ACHN (cell line): ENCODE measurements at regions not wholly inside any gene's neighbourhood (a gene's known extent, or its start where the extent isn't known, plus 50 kb on each side); places are given as distances from the start of the nearest gene placed in this dataset.

Source experiments
- DNase-seq: peaks from one replicate; pipeline ENCODE4 v3.0.0-alpha.2; 2015
- in situ Hi-C: cut with HindIII; loops from 2 replicates; pipeline ENCODE4 v1.10.0; 2017; ENCODE audit warnings: low sequenced_read_pairs, low pct_ligation_motif_present, low pct_unique_long_range_greater_than_20kb

DNA sequence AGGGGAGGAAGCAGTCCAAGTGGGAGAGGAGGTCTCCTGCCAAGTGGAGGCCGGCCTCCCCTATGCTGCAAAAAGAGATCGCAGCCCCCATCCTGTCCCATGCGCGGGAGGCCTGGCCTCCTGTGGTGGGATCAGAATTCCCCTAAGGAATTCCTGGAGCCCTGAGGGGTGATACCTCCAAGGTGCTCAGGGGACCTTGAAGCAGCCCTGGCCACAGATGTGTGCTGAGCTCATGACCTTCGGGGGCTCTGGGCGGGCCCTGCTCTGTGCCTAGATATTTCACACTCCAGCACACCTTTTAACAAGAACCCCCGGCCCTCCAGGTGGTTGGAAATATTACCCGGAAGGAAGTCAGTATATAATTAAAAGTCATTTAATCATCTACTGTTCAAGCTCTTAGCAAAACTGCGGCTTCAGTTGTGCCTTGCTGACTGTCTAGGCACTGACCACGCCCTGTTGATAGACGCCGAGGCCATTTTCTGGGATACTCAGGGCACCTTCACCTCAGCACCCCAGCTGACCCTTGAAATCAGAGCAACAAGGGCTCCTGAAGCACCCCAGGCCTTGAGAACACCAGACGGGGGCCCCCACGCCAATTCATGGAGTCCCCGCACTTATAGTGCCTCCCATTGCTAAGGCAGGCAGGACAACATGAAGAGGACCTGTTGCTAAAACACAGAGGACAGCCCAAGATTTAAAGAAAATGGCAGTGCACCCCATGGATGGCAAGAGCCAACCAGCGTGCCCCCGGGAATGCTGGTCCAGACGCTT lies 119.1 kb downstream of the NDUFA10 start:
- in situ Hi-C loops = no loop called here
- no peak for DNase-seq

DNA sequence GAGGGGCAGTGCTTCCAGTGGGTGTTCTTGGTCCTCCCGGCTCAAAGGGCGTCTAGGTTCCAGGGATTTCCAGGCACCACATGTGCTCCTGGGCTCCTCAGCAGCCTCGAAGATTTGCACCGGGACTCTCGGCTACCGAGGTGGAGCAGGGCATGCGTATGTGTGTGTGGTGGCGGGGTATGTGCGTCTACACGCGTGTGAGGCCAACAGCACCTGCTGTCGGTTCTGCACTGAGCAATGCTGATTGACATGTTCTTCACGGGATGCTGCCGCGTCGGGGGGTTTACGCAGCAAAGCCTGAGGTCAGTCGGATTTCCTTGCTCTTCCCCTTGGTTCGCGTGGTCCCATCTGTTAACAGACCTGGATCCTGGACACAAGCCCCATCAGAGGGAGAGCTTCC lies 119.8 kb downstream of the NDUFA10 start:
- DNase-seq = no peak
- in situ Hi-C loops = no loop called here

DNA sequence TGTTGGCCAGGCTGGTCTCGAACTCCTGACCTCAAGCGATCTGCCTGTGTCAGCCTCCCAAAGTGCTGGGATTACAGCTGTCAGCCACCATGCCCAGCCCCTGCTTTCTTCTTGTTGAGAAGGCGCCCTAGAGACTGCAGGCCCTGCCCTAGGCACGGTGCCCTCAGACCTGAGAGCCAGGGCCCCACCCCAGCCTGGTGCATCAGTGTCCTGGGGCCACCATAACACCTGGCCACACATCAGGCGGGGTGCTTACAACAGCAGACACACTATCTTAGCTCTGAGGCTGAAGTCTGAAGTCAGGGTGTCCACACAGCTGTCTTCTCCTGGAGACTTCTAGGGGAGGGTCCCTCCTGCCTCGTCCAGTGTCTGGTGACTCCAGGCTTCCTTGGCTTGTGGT lies 120.6 kb downstream of the NDUFA10 start:
- in situ Hi-C loops = no loop called here
- no peak for DNase-seq

DNA sequence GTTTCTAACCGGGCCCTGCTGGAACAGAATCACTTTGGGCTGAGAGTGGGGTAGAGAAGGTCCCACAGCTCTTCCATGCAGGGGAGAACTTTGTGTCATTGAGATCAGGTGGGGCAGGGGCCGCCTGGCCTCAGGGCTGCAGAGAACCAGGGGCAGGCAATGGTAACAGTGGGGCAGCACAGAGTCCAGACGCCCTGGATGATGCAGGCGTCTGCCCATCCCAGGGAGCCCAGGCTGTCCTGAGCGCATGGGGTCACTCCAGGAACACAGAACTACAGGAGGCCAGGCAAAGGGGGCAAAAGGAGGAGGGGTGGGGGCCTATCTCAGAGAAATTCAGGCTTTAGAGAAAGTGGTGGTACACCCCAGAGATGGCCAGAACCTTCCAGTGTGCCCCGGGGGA lies 121.3 kb downstream of the NDUFA10 start:
- in situ Hi-C loops = no loop called here
- DNase-seq = no peak

DNA sequence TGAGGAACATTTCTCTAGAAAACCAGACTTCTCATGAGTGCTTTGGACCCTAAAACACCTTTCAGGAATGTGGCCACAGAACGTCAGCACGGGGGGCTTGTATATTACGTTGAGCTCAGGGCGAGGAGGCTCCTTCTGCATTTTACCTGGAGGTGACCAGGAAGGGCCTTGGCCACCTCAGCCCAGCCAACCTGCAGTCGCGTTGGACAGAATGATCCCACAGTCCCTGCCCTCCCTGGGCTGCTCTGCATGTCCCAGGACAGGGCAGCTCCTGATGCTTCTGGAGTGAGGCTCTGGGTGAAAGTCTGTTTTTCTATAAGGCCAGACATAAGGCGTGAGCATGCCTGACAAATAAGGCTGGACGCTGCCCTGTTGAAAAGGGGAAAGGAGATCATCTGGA lies 121.9 kb downstream of the NDUFA10 start:
- in situ Hi-C loops = no loop called here
- no peak for DNase-seq

DNA sequence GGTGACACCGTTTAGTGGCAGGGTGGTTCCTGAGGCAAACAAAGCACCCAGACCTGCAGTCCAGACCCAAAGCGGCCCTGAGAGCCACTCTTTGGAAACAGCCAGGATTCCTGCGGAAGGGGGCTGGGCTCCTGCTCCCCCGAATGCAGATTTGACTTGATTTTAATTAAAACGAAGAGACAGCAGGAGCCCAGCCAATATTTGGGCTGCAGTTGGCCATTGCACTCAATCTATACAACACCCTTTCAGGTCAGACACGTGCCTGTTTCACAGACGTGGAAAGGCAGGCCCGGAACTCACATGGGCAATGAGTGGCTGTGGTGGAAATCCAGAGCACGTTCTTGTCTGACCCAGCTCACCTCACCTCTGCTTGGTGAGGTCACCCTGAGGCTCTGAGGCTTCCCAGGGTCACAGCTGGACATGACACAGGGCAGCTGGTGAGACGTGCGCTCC lies 122.4 kb downstream of the NDUFA10 start:
- no peak for DNase-seq
- in situ Hi-C loops = no loop called here

DNA sequence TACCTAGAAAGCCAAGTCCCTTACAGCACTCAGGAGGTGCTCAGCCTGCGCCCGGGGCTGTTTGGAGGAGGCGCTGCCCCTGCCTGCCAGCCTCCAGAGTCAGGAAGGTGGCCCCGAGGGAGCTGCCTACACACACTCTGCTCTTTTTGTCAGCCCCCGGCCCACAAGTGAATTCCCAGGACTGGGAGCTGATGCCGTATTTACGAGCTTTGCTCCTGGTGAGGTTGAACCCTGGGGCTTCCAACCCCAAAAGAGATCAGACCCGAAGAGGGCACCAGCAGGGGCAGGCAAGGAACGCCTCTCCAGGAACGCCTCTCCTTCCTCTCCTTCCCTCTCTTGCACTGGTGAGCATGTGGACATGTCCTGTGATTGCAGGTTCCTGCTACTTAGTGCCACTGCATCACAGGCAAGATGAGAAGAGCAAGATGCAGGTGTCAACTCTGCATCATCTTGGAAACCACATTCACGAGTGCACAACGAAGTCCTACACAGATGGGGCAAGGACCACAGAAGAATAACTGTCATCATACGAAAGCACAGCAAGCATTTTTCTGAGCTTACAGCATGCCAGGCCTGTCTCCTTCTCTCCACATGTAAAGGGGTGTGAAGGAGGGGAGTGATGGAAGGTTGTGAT lies 126.7 kb downstream of the NDUFA10 start:
- in situ Hi-C loops = no loop called here
- DNase-seq = no peak

DNA sequence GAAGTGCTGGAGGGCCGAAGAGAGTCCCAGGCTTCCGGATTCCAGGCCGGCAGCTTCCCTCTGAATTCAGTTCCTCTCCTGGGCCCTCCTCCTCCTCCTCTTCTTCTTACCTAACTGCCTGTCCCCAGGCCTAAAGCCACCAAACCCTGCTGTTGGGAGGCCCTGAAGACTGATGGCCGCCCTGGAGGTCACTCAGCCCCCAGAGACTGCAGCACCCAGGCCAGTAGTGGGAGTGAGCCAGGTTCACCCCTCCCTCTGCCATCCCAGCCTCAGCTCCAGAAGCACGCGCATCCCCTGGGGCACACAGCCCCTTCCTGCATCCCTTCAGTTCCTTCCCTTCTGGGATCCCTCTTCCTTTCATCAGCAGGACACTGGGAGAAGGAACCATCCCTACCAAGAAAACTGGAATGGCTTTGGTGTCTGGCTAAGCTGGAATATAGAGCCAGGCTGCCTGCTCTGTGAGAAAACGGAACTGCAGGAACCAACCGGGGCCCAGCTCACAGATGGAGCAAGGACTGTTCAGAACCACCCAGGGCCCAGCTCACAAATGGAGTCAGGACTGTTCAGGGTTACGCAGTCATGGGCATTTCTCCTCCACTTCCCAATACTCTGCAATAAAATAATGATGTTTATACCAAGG lies 127.4 kb downstream of the NDUFA10 start:
- no peak for DNase-seq

DNA sequence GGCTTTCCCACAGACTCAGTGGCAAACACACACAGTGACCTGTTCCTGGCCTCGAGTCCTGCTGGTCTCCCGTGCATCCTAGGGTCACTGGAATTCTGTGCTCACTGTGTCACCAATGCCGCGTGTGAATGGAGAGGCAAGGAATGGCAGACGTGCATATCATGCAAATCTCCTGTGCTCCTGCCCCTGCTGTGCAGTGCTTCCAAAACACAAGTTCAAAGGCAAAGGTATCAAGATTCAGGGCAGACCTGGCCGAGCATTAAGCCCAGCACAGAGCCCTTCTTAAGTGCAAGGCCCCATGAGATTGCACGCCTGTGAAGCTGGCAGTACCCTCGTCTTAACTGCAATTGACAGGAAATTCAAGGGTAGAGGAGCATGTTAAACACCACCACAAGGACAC lies 129.1 kb downstream of the NDUFA10 start:
- no peak for DNase-seq
- in situ Hi-C loops = no loop called here

More for the DNA sequence above, 127.4 kb downstream of the NDUFA10 start:
- in situ Hi-C loops = no loop called here

DNA sequence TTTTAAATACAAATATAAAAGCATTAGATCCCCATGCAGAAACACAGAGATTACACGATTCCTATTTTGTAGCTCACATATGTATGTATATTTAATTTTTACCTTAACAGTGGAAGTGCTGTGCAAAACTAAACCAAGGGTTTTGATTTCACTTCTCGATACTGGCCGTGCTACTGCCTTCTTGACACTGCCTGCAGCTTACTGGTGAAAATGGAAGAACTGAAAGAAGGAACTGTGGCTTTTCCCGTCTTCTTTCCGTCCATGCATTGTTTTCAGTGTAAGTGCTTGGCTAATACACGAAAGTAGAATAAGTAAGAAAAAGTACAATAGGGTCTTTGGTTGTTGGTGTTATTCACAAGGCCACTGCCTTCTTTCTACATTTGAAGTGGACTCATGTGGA lies 129.5 kb downstream of the NDUFA10 start:
- no peak for DNase-seq
- in situ Hi-C loops = no loop called here

DNA sequence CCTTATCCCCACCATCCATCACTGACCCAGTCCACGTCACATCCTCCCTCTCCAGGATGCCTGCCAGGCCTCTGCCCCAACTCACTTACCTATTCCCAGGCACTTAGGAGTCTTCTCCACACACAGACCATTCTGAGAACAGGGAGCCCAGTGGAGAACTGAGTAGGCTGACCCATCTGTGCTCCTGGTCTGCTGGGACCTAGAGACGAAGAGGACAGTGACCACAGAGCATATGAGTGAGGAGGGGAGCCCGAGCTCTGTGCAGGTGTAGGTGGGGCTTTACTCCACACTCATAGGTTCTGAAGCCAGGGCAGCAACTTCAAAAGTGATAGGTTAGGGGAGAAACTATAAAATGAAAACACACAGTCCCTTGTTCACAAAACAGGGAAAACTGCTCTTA lies 130.0 kb downstream of the NDUFA10 start:
- DNase-seq = no peak
- in situ Hi-C loops = no loop called here

DNA sequence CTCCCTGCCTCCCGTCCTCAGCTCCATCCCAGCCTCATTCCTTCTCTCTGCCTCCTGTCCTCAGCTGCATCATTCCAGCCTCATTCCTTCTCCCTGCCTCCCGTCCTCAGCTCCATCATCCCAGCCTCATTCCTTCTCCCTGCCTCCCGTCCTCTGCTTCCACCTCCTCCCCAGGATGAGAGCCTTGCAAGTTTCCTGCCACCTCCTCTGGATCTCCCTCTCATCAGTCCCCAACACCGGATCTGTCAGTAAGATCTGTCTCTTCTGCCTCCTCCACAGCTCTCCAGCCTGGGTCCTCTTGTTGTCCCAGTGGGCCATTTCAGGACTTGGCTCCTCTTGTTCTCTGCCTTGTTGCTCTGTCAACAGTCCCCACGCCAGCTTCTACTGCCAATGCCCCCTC lies 130.9 kb downstream of the NDUFA10 start:
- DNase-seq = no peak
- in situ Hi-C loops = no loop called here

DNA sequence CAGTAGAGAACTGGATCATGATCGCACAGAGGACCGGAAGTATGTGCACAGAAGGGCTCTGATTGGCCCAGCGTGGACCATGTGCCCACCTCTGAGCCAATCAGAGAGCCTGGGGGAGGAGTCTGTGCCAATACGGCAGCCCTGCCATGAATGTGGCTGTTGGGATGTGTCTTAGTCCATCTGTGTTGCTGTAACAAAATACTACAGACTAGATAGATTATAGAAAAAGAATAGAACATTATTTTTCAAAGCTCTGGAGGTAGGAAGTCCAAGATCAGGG lies 132.0 kb downstream of the NDUFA10 start:
- in situ Hi-C loops = no loop called here
- no peak for DNase-seq

DNA sequence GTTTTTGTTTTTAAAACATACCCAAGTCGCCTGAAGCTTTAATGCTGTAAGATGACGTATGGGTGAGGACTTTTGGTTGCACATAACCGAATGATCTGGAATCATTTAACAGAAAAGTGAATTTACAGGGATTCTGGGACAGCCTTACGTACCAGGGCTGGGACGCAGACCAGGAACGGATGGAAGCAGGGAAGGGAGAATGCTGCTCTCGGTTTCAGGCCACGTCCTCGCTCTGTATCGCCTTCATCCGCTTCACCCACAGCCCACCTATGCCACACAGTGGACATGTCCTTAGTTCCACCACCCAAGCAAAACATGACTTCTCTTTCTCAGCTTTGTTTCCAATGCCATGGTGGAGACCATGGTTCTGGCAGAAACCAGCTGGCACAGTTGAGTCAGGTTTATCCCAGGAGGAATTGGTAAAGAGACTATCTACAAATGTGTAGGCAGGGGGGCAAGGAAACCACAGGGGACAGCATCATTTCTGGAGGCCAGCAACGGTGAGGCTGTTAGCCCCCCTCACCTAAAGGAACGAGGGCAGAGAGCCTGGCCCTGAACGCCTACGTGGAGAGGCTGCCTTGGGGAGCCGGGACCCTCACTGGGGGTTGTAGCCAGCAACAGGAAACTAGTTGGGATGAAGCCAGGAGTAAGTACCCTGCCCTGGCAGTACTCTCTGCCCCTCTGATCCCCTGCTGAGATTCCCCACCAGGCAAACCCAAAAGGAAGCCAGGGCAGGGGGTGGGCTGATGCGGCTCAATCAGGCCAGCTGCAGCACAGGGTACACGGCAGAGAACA lies 132.5 kb downstream of the NDUFA10 start:
- DNase-seq = no peak
- in situ Hi-C loops = no loop called here

DNA sequence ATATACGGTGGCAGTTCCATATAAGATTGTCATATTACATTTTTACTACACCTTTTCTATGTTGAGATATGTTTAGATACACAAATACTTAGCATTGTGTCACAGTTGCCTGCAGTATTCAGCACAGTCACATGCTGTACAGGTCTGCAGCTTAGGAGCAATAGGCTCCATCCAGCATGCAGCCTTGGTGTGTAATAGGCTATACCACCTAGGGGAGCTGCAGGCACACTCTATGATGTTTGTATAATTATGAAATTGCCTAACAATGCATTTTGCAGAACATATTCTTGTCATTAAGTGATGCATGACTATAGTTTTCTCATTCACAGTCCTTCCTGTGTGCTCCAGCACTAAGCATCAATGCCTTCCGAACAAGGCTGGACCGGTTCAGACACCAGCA lies 133.4 kb downstream of the NDUFA10 start:
- DNase-seq = no peak
- in situ Hi-C loops = no loop called here

DNA sequence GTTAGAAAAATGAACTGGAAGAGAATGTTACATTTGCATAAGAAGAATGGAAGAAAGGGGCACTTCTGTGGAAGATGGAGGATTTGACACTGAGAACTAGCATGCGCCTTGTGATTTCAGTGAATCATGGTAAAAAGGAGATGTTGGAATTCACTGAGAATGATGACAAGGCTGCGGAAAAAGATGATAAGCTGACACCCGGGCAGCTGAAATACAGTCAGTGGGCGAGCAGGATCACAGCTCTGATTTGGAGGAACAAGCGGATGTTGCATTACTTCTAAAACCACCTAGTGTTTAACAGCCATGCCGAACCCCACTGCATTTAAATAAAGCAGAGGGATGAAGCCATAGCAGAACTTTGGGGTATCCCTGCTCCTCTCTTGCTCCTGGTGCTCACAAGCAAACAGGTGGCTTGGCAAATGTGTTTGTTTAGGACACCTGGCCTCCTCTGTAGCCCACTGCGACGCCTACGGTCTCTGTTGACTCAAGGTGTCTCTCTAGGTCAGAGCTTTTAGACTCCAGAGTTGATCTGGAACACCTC lies 134.9 kb downstream of the NDUFA10 start:
- no peak for DNase-seq
- in situ Hi-C loops = no loop called here

DNA sequence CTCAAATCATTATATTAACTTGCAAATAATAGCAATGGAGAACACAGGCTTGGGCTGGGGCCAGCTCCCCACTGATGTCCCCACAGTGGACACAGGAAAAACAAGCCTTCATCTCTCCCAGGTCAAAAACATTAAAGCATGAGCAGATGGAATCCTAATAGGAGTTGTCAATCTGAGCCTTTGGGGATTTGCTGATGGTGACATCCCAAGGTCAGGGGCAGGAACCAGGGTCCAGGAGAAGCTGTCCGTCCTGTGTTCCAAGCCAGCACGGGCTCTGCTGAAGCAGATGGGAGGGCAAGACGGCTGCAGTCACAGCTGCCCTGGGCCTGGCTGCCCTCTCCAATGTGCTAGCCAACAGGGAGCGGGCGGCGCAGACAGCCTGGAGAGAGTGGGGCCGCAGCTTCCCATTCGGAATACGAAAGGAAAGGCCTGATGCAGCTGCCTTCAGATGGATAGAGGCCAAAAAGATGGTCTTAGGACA lies 135.5 kb downstream of the NDUFA10 start:
- in situ Hi-C loops = no loop called here
- no peak for DNase-seq

DNA sequence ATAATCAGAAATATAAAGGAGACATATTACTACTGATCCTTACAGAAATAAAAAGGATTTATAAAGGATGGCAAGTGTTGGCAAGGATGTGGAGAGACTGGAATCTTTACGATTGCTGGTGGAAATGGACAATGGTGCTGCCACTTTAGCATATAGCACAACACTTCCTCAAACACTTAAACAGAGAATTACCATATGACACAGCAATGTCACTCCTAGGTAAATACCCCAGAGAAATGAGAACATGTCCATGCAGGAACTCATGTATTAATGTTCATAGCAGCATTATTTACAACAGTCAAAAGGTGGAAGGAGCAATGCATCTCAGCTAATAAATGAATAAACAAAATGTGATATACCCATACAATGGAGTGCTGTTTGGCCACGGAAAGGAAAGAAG lies 137.5 kb downstream of the NDUFA10 start:
- in situ Hi-C loops = no loop called here
- no peak for DNase-seq

DNA sequence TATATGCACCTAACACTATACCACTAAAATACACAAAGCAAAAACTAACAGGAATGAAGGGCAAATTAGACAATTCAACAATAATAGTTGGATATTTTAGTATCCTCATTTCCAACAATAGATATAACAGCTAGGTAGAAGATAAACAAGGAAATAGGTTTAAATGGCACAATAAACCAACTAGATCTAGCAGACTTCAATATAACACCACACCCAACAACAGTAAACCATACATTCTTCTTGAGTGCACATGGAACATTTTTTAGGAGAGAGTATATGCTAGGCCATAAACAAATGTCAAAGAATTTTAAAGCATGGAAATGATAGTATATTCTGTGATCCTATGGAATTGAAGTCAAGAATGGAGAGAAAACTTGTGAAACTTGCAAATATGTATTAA lies 138.4 kb downstream of the NDUFA10 start:
- in situ Hi-C loops = no loop called here

More for the DNA sequence above, 138.4 kb downstream of the NDUFA10 start:
- no peak for DNase-seq
